Dedifferentiated amniotic fluid mesenchymal stem cell (primary cell): ENCODE measurements at regions not wholly inside any gene's neighbourhood (a gene's known extent, or its start where the extent isn't known, plus 50 kb on each side); places are given as distances from the start of the nearest gene placed in this dataset.
"Not testable (repeated sequence)": the region's sequence is repeated elsewhere in the genome, so short reads cannot be mapped to it uniquely, and the experiment has no call there.

Experiments
- DNase-seq: peaks from one replicate; pipeline ENCODE4 v3.0.0-alpha.2; 2016; ENCODE audit errors: extremely low spot score

- DNase-seq = no peak
Measured at GRCh38 chr6:102763891-102764290, 1370.4 kb downstream of the GRIK2 start.

DNA sequence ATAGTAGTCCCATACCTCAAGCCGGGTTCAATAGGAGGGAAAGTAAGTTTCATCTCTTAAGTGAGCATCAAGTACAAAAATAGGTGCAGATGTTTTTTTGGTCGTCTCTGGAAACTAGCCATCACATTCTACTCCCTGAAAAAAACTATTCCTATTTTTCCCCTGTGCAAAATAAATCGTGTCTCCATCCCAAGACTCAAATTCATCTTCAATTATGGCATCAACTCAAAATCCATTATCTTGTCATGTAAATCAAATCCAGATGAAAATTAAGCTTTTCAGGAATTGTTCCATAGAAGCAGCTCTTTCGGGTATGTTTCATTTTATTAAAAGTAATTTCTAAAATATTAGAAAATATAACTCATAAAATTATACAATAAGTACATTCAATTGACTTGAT lies 1368.4 kb downstream of the GRIK2 start:
- no peak for DNase-seq

DNA sequence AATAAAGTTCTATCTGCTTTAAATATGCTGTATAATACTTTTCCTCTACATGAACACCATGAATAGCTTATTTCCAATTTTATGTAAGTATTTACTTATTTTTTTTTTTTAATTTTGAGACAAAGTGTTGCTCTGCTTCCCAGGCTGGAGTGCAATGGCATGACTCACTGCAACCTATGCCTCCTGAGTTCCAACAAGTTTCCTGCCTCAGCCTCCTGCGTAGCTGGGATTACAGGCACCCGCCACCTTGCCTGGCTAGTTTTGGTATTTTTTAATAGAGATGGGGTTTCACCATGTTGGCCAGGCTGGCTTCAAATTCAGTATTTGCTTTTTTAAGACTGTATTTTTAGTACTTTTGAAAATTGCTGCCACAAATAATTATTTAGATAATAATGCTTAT lies 1365.9 kb downstream of the GRIK2 start:
- DNase-seq = no peak

DNA sequence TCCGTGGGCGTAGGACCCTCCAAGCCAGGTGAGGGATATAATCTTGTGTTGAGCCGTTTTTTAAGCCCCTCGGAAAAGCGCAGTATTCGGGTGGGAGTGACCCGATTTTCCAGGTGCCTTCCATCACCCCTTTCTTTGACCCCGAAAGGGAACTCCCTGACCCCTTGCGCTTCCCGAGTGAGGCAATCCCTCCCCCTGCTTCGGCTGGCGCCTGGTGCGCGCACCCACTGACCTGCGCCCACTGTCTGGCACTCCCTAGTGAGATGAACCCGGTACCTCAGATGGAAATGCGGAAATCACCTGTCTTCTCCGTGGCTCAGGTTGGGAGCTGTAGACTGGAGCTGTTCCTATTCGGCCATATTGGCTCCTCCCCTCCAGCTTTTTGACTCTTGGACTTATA lies 1365.0 kb downstream of the GRIK2 start:
- DNase-seq = not testable (repeated sequence)

DNA sequence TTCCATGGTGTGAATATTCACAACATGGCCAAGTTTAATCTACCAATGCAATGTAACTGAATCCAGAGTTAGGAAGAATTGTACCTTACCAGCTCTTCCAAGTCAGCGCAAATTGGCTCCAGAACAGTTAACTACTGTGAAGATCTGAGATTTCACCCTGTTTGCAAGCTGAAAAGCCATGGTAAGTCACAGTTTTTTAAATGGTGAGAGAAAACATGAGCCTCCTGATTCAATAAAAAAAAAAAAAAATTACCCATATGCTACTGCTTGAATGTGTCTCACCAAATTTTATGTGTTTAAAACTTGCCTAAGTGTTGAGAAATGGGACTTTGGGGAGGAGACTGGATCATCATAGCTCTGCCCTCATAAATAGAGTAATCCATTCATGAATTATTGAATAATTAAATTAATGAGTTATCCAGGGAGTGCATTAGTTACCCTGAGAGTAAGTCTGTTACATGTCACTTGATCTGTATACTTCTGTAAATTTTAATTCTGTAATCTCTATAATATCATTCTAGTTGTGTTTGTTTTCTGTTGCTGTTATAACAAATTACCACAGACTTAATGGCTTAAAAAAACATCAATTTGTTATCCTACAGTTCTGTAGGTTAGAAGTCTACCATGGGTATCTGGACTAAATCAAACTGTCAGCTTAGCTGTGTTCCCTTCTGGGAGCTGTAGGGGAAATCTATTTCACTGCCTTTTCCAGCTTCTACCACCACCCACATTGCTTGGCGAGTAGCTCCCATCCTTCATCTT lies 1355.9 kb downstream of the GRIK2 start:
- no peak for DNase-seq

- DNase-seq = no peak
Measured at GRCh38 chr6:102746941-102747340, 1353.4 kb downstream of the GRIK2 start.

GRCh38 chr6:102742754-102743356 lies 1349.3 kb downstream of the GRIK2 start:
- DNase-seq = no peak

GRCh38 chr6:102742028-102742427 lies 1348.5 kb downstream of the GRIK2 start:
- DNase-seq = no peak

- no peak for DNase-seq
Measured at GRCh38 chr6:102736941-102737368, 1343.4 kb downstream of the GRIK2 start.

GRCh38 chr6:102732898-102733297 lies 1339.4 kb downstream of the GRIK2 start:
- DNase-seq = no peak

GRCh38 chr6:102722086-102722485 lies 1328.6 kb downstream of the GRIK2 start:
- not testable (repeated sequence) for DNase-seq

GRCh38 chr6:102717737-102718456 lies 1324.4 kb downstream of the GRIK2 start:
- no peak for DNase-seq

DNA sequence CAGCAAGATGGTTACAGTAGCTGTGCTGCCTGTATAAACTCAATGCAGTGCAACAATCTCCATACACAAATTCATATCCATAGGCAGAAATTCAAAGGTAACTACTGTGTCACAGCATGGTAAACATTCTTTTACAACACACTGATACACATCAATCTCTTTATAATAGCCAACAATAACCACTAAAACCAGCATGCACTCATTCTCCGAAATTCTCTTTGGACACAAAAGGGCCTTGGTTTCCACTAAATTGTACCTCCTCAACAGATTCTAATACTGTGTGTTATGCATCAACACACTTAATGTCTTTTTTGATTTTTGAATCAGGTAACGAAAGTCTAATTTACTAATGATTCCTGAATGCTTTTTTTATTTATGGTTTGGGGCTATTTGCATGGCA lies 1323.7 kb downstream of the GRIK2 start:
- no peak for DNase-seq

GRCh38 chr6:102701019-102701418 lies 1307.5 kb downstream of the GRIK2 start:
- no peak for DNase-seq

DNA sequence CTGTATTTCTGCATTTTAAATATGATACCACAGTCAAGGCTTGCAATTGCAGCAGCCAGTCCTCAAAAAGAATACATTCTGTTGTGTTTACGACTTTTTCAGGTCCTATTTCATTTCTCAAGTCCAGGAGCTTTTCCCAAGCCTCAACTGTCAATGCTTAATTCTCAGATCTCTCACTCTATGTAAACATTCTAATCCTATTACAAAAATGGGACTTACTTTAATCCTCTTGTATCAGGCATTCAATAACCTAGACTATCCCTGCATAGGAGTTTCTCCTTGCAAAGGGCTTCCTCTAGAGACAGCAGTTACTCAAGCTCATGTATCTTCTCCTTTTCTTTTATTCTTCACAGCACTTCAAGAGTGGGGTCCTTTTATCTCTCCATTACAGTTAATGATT lies 1293.0 kb downstream of the GRIK2 start:
- no peak for DNase-seq

GRCh38 chr6:102680413-102680812 lies 1286.9 kb downstream of the GRIK2 start:
- DNase-seq = no peak

GRCh38 chr6:102679865-102680264 lies 1286.4 kb downstream of the GRIK2 start:
- DNase-seq = no peak

GRCh38 chr6:102677225-102677624 lies 1283.7 kb downstream of the GRIK2 start:
- no peak for DNase-seq

DNA sequence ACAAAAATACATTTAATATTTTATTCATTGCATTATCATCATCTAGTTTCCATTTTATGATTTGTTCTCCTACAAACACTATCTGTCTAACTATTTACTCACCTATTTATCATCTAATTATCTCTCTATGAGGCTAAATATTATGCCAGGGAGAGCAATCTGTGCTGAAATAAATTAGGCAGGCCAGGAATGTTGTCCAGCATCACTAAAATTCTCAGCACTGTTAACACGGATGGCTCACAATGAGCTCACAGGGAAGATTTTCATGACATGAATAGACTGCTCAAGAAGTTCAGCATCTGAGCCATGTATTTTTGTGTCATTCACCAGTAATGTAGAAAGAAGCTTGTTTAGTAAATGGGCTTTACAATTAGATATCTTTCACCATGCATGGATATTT lies 1277.2 kb downstream of the GRIK2 start:
- DNase-seq = no peak

DNA sequence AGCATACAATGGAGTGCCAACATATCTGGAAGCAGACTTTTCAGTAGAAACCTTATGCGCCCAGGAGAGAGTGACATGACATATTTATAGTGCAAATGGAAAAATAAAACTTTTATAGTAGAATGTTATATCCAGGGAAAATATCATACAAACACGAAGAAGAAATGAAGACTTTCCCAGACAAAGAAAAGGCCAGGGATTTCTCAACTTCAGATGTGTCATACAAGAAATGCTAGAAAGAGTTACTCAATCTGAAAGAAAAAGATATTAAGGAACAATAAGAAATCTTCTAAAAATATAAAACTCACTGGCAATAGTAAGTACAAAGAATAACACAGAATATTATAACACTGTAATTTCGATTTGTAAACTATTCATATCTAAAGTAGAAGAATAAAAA lies 1269.3 kb downstream of the GRIK2 start:
- DNase-seq = no peak

- DNase-seq = peak; percentile 23
Measured at GRCh38 chr6:102660303-102660702, 1266.8 kb downstream of the GRIK2 start.

DNA sequence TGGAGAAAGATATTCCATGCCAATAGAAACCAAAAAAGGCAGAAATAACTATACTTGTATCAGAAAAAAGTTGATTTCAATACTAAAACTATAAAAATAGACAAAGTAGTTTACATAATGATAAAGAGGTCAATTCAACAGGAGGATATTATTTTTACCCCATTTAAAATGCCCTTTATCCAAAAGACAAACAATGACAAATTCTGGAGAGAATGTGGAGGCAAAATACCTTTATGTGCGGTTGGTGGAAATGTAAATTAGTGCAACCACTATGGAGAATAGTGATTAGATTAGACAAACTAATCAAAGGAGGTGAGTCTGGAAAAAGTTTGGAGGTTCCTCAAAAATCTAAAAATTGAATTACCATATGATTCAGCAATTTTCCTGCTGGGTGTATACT lies 1262.3 kb downstream of the GRIK2 start:
- DNase-seq = no peak

DNA sequence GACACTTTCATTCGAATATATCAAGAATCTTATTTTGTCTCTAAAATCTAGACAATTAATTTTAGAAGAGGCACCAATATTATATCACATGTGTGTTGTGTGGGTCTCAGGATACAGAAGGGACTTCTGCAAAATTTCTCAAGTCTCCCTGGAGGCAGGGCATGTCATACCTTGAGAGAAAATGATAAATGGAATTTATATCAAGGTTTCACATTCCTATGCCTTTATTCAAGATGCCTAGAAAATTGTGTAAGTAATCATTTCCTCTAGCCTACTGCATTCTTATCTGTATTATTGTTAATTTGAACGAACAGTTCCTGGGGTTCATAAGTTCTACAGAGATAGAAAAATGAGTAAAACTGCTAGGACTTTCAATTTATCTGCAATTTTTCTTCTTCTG lies 1247.9 kb downstream of the GRIK2 start:
- DNase-seq = no peak
